ENCODE measurements at regions not wholly inside any gene's neighbourhood (a gene's known extent, or its start where the extent isn't known, plus 50 kb on each side); places are given as distances from the start of the nearest gene placed in this dataset.

GRCh38 chr22:47498969-47499495 lies 736.6 kb downstream of the TBC1D22A start:
- CTCF ChIA-PET: no interaction called here
- peaks cover 0 to 9% of the 10 kb centered on the region in 2 experiments; a peak in 1 of 4 replicates for H3K9me3 ChIP-seq (ENCODE audit: control insufficient read depth in 1 of 2, insufficient read depth in 1 of 2, low read depth in 1 of 2, low read length in 2 of 2)
- TF ChIP-seq ZFX (IDR thresholded peaks at IDR 0.05): no peak
- no peak for TF ChIP-seq RAD21 (IDR thresholded peaks at IDR 0.05; ENCODE audit: low read depth)
- TF ChIP-seq POLR2A (IDR thresholded peaks at IDR 0.05; ENCODE audit: borderline replicate concordance, extremely low read depth, insufficient read depth, insufficient read length): no peak
- TF ChIP-seq EZH2phosphoT487 (IDR thresholded peaks at IDR 0.05; ENCODE audit: borderline replicate concordance): no peak
- no peak for TF ChIP-seq POLR2AphosphoS5 (IDR thresholded peaks at IDR 0.05; ENCODE audit: low read depth, low read length)
- no peak for TF ChIP-seq FOSL1 (IDR thresholded peaks at IDR 0.05; ENCODE audit: low read depth)
- no peak for TF ChIP-seq CBX3 (IDR thresholded peaks at IDR 0.05; ENCODE audit: low read depth)
- TF ChIP-seq ATF3 (IDR thresholded peaks at IDR 0.05): no peak
- TF ChIP-seq EZH2 (IDR thresholded peaks at IDR 0.05): no peak
- TF ChIP-seq TCF7L2 (IDR thresholded peaks at IDR 0.05; ENCODE audit: borderline replicate concordance, extremely low read depth, insufficient read depth, insufficient read length): no peak
- TF ChIP-seq EGR1 (IDR thresholded peaks at IDR 0.05; ENCODE audit: low read depth): no peak
- TF ChIP-seq SIN3A (IDR thresholded peaks at IDR 0.05; ENCODE audit: low read depth): no peak
- no peak for TF ChIP-seq CEBPB (IDR thresholded peaks at IDR 0.05; ENCODE audit: low read depth)
- TF ChIP-seq ZNF274 (IDR thresholded peaks at IDR 0.05; ENCODE audit: low read depth, low read length): no peak
- TF ChIP-seq JUND (IDR thresholded peaks at IDR 0.05): no peak
- no peak for TF ChIP-seq ELF1 (IDR thresholded peaks at IDR 0.05; ENCODE audit: borderline replicate concordance, low read depth)
- TF ChIP-seq REST (IDR thresholded peaks at IDR 0.05; ENCODE audit: low read depth): no peak
- no peak for TF ChIP-seq CTCF (IDR thresholded peaks at IDR 0.05 in 2 of 3, conservative IDR thresholded peaks at IDR 0.05 in 1 of 3; ENCODE audit: borderline replicate concordance in 1 of 3, insufficient read depth in 1 of 3, low read depth in 2 of 3, low read length in 2 of 3)
- TF ChIP-seq MAX (IDR thresholded peaks at IDR 0.05): no peak
- TF ChIP-seq SP1 (IDR thresholded peaks at IDR 0.05; ENCODE audit: low read depth): no peak

More at GRCh38 chr22:47498969-47499495, 736.6 kb downstream of the TBC1D22A start:
- ATAC-seq (no peak), DNase-seq (ENCODE audit: low read depth, low spot score) (no peak)
- H3K79me2 ChIP-seq (ENCODE audit: insufficient read depth, low read length): no peaks in the 10 kb centered on the region
- H3K4me3 ChIP-seq (replicated peaks in 1 of 2; ENCODE audit: low read depth in 1 of 2, low read length in 2 of 2): no peak overlapping the region
- no peak overlapping the region for H3K4me2 ChIP-seq (ENCODE audit: low read length)
- no peak overlapping the region for H2AFZ ChIP-seq (ENCODE audit: low read depth, low read length, poor library complexity, severe bottlenecking)
- no peaks in the 10 kb centered on the region for H3K36me3 ChIP-seq (ENCODE audit: control insufficient read depth in 1 of 2, insufficient read depth in 2 of 2, low read length in 2 of 2)
- H3K9me2 ChIP-seq (ENCODE audit: insufficient read depth): no peaks in the 10 kb centered on the region
- intact Hi-C loops (cut with micrococcal nuclease): no loop called here
- H3K4me1 ChIP-seq (ENCODE audit: control insufficient read depth in 1 of 2, insufficient read depth in 2 of 2, low read length in 2 of 2): no peaks in the 10 kb centered on the region
- RAD21 ChIA-PET (ENCODE audit: low non-redundant PET in 1 of 2, low total read pairs in 2 of 2, uncharacterized antibody in 2 of 2, unreplicated experiment in 2 of 2): no interaction called here
- H3K9ac ChIP-seq (ENCODE audit: low read length): no peak overlapping the region
- POLR2A ChIA-PET: no interaction called here
- no peaks in the 10 kb centered on the region for H4K20me1 ChIP-seq (ENCODE audit: insufficient read depth)
- H3K27ac ChIP-seq (ENCODE audit: low read depth, low read length): no peak overlapping the region
- no peaks in the 10 kb centered on the region for H3K27me3 ChIP-seq (ENCODE audit: insufficient read depth, low read length)
- BruUV-seq (replicated peaks): no TSS peak
